Iris pigment epithelial cell (primary cell): ENCODE measurements at regions not wholly inside any gene's neighbourhood (a gene's known extent, or its start where the extent isn't known, plus 50 kb on each side); places are given as distances from the start of the nearest gene placed in this dataset.
A peak's percentile ranks its signal among the peaks of the same experiment; 100 is the strongest.

ENCODE experiments used
- DNase-seq: peaks from one replicate; pipeline ENCODE4 v3.0.0-alpha.2; 2011; ENCODE audit warnings: low read depth

- no peak for DNase-seq
These were observed 454.1 kb upstream of the IL12A start for GRCh38 chr3:159534496-159534895.

- no peak for DNase-seq
These were observed 451.8 kb upstream of the IL12A start for GRCh38 chr3:159536876-159537275.

DNA sequence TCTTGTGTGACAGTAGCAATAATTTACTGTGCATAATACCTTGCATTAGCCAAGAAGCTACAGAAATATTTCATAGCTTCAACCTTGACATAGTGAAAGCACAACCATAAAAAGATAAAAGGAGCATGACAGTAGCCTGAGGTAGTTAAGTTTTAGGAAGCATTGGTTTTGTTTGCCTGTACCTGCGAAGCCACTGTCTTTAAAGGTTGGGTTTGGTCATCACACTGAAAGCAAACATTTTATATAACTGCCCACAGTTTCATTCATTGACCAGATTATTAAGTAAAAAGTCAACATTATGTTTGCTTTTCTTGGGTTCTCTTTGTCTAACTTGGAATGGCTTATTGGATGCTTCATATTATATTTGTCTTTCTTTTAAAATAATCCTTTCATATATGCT lies 450.1 kb upstream of the IL12A start:
- DNase-seq = no peak

DNA sequence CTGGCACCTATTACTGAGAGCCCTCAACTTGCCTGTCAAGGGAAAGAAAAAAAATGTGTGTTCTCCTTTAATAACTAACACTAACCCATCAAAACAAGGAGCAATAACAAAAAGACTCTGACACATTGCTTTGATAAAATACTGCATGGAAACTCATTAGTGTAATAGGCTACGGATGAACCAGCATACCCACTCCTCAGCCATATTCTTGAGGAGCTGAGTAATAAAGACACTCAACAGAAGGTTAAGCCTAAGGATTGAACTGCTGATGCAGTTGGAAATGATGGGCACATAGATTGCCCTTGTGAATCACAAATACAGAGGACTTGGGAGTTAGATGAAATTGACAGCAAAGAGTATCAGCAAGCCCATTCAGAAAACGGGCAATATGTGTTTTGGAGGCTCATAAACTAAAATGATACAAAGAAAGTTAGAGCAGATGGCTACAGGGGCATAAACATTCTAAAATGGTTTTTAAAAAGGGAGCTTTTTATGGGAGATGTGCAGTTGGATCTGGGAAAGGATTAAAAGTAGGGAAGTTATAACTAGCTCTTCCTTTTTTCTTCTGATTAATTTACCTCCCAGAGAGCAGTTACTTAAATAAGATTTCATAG lies 447.6 kb upstream of the IL12A start:
- DNase-seq = no peak

GRCh38 chr3:159548675-159549335 lies 439.8 kb upstream of the IL12A start:
- peak; percentile 83 for DNase-seq

GRCh38 chr3:159555205-159555604 lies 433.4 kb upstream of the IL12A start:
- DNase-seq = no peak

DNA sequence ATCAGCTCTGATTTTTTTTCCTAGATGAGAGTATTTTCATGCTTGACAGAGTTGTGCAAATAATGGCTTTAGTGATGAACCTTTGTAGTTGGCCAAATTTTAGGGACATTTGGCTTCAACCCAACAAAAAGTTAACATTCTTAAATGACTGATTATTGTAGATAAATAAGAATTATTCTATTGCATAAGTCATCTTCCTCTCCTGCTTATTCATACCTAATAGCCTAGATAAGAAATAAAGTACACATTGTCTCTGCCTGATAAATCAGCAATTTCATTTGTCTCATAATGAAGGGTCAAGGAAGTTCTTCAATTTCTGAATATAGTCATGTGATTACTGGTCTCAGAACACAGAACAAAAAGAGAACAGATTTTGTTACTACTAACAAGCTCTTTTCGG lies 428.9 kb upstream of the IL12A start:
- no peak for DNase-seq

DNA sequence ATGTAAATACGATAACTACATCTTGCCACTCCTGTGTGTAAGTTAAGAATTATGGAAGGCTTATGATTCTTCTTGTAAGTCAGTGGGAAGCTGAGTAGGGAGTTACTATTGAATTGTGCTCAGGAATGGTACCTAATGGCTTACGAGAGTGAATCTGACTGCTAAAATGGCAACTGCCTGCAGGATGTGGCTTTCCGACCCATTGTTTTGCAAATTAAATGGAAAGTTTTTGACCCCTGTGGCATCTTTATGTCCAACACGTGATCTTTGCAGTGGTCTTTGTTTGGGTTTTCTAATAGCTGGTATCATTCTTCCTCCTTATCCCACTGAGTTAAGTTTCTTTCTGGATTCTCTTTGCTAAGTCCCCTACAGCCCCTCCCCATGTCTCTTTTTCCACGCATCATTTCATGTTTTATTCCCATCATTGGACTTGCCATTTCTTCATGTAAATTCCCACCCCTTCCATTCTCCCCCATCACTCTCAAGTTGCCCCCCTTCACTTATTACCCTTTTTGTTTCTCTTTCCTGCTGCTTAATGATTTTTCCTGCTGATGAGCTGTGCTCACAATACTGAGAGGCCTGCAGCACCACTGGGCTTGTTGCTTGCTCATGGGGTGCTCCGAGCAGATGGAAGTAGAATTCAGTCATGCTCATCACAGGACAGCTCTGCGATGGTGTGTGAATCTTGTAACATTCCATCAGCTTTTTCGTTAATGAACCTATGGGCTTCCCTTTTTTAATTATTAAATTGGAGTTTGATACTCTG lies 428.2 kb upstream of the IL12A start:
- DNase-seq = no peak

- DNase-seq = no peak
These were observed 423.3 kb upstream of the IL12A start for GRCh38 chr3:159565313-159565712.

GRCh38 chr3:159583662-159584061 lies 405.0 kb upstream of the IL12A start:
- DNase-seq = peak; percentile 50

DNA sequence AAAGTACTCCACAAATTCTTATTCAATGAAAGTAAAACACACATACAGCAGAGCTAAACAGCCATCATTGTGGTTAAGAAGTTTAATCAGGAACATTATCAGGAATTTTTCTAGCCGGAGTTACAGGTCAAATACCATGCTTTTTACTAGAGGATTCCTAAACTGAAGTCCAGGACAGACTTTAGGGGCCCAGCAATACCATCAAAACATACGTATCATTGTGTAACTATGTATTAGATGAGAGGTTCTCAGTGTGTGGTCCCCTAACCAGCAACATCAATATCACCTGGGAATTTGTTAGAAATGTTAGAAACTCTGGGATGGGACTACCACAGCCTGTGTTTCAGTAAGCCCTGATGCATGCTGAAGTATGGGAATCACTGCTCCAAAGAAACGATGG lies 404.2 kb upstream of the IL12A start:
- DNase-seq = no peak

DNA sequence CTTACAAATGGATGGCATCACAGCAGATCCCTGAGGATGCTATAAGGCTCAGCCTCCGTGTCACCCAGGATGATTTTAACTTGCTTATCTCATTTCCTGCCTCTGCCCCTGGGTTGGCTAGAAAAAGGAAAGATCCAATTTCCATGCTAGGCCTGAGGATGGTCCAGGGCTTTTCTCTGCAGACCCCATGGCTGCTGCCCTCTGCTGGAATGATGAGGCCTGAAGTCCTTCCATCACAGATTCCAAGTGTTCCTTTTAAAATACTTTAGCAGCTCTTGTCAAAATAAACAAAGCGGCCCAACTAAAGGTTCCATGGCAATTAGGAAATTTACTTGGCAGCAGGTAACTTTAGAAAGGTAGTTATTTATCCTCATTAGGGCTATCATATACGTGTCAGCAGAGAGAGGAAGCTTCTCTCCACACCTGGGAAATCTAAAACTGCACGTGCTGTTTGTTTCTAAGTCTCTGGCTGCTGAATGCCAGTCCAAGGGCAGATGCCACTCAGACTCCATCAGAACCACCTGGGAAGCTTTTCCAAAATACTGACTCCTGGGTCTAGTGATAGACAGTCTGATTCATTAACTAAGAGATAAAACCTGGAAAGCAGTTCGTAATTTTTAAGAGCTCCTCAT lies 401.9 kb upstream of the IL12A start:
- peak; percentile 65 for DNase-seq

DNA sequence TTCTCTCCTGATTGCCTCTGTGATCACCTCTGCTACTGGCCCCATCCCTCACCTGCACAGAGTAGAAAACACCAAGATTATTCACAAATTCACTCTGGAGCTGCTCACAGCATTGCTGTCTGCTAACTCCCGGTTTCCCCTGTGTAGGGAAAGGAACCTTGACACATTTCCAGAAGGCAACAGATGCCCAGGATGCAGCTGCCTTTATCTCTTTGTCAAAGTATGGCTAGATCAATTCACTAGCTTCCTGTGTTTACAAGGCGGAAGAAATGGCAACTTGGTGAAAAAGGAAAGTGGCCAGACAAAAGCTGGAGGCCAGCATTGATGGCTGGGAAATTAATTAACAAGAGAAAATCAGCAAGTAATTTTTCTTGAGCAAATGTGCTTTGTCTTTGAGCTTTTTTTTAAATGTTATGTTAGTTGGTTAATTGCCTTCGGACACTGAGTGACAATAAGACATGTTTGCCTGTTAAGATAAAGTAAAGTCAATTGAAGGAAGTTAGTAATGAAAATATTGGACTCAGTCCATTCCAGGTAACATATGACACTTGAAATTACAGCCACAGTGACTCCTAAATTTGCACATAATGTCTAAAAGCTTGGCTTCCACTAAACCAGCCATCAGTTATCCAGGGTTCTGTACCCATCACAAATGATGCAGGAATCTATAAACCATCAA lies 394.6 kb upstream of the IL12A start:
- DNase-seq = no peak

DNA sequence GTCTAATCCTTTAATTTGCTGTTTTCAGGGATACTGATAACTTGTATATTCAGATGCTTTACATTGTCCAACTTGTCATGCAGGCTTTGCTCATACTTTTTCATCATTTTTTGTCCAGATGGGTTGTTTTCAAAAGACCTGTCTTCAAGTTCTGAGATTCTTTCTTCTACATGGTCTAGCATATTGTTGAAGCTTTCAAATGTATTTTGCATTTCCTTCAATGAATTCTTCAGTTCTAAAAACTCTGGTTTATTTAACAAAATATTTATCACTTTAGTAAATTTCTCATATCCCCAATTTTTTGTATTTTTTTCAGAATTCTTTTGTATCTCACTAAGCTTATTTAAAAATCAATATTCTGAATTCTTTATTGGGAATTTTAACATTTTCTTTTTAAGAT lies 388.3 kb upstream of the IL12A start:
- DNase-seq = no peak

GRCh38 chr3:159604151-159604581 lies 384.5 kb upstream of the IL12A start:
- DNase-seq = peak; percentile 51

DNA sequence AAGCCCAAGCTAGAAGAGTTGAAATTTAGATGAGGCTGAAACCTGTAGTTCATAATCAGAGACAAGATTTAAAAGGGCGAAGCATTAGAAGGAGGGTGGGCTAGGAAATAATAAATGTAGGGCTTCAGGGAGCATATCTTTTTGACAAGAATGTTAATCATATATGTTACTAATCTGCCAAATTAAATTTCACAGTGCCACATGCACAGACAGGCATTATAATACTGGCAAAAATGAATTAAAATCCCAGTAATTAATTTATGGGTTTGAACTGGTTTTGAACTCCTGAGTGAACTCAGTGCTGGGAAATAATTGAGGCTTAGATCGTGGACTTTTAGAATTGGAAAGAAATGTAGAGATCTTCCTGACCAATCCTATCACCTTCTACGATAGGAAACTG lies 383.5 kb upstream of the IL12A start:
- DNase-seq = no peak

- DNase-seq = no peak
These were observed 382.9 kb upstream of the IL12A start for GRCh38 chr3:159605776-159606175.

DNA sequence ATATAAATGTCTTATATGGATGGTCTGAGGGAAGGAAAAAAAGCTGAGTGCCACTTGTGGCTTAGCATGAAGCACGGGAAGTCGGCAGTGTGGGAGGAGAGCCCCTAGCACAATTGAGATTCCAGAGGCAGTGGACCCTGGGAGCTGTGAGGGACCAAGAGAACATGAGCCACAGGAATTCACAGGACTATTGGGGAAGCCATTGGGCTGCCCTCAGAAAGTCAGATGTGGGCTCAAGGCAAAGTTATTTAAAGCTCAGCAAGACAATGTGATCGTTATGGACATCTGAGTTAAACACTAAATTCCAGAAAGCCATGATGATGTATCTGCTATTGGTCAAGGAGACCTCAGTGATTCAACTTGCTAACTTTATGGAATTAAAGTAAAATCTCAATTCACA lies 380.8 kb upstream of the IL12A start:
- no peak for DNase-seq

GRCh38 chr3:159608311-159608710 lies 380.3 kb upstream of the IL12A start:
- no peak for DNase-seq

GRCh38 chr3:159609625-159610024 lies 379.0 kb upstream of the IL12A start:
- peak; percentile 57 for DNase-seq

DNA sequence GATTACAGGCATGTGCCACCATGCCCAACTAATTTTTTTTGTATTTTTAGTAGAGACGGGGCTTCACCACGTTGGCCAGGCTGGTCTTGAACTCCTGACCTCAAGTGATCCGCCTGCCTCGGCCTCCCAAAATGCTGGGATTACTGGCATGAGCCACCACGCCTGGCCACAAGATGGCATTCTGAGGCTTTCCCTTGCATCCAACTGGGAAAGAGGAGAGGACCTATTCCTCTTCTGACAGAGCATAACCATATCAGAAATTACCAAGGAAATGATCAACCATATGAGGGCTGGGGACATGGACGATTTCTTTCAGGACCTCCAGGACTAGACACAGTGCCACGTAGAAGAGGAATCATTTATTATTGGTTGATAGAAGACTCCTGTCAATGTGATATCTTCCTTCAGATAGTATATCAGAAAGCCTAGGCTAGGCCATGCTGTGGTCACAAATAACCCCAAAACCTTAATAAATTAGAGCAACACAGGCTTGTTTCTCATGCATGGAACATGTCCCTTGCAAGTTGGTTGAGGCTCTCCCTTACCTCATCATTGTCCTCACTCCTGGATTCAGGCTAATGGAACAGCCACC lies 372.3 kb upstream of the IL12A start:
- peak; percentile 62 for DNase-seq

DNA sequence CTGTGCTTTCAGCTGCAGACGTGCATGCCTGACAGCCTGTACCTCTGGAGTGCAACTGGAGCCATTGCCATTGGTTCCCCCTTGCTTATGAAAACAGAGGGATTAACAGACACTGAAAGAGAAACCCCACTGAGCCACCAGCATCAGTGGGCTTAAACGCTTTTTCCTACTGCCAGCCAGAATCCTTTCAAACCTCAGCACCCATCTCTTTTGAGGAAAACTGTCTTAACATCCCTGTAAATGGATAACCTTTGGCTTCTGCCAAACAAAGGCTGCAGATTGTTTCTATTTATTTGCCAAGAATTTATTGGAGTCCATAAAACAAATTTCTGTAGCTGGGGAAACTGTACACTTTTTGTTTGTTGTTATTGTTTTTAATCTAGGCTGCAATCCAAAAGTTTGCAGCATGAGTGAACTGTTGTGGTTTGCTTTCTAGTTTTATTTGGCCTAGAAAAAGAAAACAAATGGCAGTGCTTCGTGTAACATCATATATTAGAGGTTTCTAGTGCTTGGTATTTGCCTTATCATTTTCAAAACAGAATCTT lies 369.2 kb upstream of the IL12A start:
- DNase-seq = peak; percentile 62
